ENCODE measurements at regions not wholly inside any gene's neighbourhood (a gene's known extent, or its start where the extent isn't known, plus 50 kb on each side); places are given as distances from the start of the nearest gene placed in this dataset.
"Not testable (repeated sequence)": the region's sequence is repeated elsewhere in the genome, so short reads cannot be mapped to it uniquely, and the experiment has no call there.

DNA sequence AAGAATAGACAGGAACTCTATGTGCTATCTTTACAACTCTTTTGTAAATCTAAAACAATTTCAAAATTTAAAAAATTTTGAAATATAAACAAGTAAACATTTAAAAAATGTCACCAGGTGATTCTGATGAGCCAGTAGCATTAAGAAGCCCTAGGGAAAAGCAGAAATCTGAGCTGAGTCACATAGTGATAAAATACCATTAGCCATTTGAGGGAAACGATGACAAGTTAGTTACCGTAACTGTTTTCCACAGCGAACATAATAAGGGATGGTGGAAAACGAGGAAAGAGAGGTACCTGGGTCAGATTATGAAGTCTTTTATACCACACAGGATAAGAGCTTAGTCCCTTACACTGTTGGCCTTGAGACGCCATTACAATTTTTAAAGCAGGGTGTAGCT lies 55.5 kb downstream of the PRR15 start:
- Histone ChIP-seq H3K4me3 (no peak overlapping the region), H3K4me1 (replicated peaks in 1 of 2) (peaks cover 6 to 15% of the 10 kb centered on the region in 2 donors), H3K27ac (no peak overlapping the region)
- WGBS, 10 experiments, result 68 to 100% (median 89%) methylated on average over 2 to 5 of the region's 5 CpGs; no CpG with 5 or more reads in 1 of the 10 experiments
- in situ Hi-C loops (cut with MboI; ENCODE audit: low pct_unique_long_range_greater_than_20kb in 2 of 9, low sequenced_read_pairs in 9 of 9, unreplicated experiment in 9 of 9), result no loop called here
- ATAC-seq (replicated peaks in 6 of 8), result no peak

DNA sequence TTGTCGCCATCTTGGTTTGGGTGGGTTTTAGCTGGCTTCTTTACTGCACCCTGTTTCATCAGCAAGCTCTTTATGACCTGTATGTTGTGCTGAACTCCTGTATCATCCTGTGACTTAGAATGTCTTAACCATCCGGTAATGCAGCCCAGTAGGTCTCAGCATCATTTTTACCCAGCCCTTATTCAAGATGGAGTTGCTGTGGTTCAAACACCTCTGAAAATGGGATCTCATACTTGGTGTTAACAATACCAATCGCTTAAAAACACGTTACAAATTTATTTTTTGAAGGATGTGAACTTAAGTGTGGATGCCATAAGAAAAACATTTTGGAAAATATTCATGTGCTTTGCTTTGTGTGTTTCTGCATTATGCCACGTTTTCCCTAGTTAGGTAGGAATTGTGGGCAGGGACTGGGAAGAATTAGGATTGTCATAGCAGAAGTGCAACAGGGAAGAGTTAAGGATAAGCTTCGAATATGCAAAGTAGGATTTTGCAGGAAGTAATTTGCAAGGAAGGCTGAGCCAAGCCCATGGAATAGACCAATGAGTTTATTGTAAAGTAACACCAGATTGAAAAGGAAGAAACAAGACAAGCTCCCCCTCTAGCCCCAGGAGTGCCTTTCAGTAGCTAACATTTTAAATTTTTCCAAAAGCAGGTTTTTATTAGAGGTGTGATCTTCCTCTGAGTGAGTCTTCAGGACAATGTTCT lies 56.4 kb downstream of the PRR15 start:
- Histone ChIP-seq H3K4me1 (replicated peaks in 1 of 2) (peaks cover 6 to 15% of the 10 kb centered on the region in 2 donors), H3K4me3 (no peak overlapping the region), H3K27ac (no peak overlapping the region)
- WGBS, 10 experiments, result 35 to 100% (median 57%) methylated on average over 1 to 6 of the region's 6 CpGs
- peak in 3 of 8 experiments; percentile 24 to 56 (median 28) for ATAC-seq (replicated peaks in 6 of 8)
- in situ Hi-C loops (cut with MboI; ENCODE audit: low pct_unique_long_range_greater_than_20kb in 2 of 9, low sequenced_read_pairs in 9 of 9, unreplicated experiment in 9 of 9), result no loop called here

DNA sequence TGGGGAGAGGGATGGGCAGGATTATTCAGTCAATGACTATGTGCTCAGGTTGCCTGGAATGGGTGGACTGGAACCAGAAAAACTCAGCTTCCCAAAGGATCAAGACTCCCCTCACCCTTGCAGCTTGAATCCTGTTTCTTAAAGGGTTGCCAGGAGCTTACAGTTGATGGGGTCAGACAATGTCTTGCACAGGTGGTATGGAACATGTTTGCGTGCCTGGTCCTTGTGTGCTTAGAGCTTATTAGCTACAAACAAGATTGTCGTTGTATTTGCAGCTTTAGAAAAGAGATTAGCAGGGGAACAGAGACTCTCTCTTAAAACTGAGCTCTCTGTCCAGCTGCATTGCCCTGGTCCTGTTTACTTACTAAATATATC lies 56.9 kb downstream of the PRR15 start:
- Histone ChIP-seq H3K4me1 (replicated peaks in 1 of 2) (peaks cover 6 to 15% of the 10 kb centered on the region in 2 donors), H3K27ac (no peak overlapping the region), H3K4me3 (no peak overlapping the region)
- in situ Hi-C loops (cut with MboI; ENCODE audit: low pct_unique_long_range_greater_than_20kb in 2 of 9, low sequenced_read_pairs in 9 of 9, unreplicated experiment in 9 of 9), result no loop called here
- ATAC-seq (replicated peaks in 6 of 8), result peak in 2 of 8 experiments; percentile 6 to 8
- 60 to 100% (median 85%) methylated on average over 1 to 2 of the region's 2 CpGs; no CpG with 5 or more reads in 1 of the 10 experiments for WGBS, 10 experiments

DNA sequence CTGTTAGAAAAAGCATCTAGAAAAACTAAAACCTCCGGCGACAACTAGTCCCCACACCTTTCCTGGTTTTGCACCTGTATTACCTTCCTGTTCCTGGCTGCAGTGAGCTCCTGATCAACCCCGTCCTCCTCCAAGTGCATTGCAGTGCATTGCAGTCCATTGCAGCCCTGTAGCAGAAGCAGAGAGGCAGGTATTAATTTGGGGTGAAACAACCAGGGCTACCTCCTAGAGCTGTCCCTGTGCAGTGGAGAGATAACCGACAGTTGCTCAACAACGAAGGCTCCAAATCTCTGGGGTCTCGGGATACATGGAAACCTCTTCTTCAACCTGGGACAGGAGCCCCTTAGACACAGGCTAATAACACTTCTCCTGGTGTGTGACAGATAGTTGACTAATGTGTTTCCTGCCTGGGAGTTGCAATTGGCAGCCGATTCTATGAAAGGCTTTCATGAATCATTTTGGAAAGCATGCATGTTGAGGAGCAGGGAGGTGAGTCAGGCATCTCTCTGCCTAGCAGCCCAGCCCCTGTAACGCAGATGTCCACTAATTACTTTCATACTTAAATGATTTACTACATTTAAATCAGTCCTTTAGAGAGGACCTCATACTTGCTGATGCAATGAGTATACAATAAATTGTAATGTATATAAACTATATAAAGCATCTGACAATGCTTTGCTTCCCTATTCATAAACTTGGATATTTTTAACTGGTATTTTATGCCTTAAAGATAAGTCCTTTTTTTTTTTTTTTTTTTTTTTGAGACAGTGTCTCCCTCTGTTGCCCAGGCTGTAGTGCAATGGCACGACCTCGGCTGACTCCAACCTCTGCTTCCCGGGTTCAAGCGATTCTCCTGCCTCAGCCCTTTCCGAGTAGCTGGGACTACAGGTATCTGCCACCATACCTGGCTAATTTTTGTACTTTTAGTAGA lies 59.0 kb downstream of the PRR15 start:
- H3K4me3 ChIP-seq, result no peak overlapping the region
- H3K27ac ChIP-seq, result peak overlapping the region; percentile 63 to 74
- H3K4me1 ChIP-seq (replicated peaks in 1 of 2), result peaks cover 20 to 28% of the 10 kb centered on the region in 2 donors
- in situ Hi-C loops (cut with MboI; ENCODE audit: low pct_unique_long_range_greater_than_20kb in 2 of 9, low sequenced_read_pairs in 9 of 9, unreplicated experiment in 9 of 9), result no loop called here
- ATAC-seq (replicated peaks in 6 of 8), result peak; percentile 73 to 96 (median 94)
- 0 to 92% (median 62%) methylated on average over 2 to 13 of the region's 13 CpGs for WGBS, 10 experiments

DNA sequence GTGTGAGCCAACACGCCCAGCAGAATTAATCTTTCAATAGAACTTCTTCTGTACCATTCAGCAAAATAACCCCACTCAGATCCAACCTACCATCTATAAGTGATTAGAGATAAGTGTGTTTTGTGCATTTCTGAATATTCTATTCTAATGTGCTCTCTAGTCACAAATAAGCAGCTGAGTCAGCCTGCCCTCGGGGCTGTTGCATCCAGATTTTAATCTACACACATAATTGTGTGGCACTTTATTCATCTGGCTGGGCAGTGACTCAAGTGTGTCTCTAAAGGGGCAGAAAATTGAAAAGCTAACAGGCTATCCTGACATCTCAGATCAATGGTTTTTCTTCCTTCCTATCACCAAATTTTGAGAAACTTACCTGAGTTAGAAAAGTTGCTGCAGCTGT lies 60.3 kb downstream of the PRR15 start:
- H3K4me1 ChIP-seq (replicated peaks in 1 of 2), result peaks cover 22 to 31% of the 10 kb centered on the region in 2 donors
- in situ Hi-C loops (cut with MboI; ENCODE audit: low pct_unique_long_range_greater_than_20kb in 2 of 9, low sequenced_read_pairs in 9 of 9, unreplicated experiment in 9 of 9), result no loop called here
- ATAC-seq (replicated peaks in 6 of 8), result peak in 3 of 8 experiments; percentile 61 to 75 (median 69)
- H3K4me3 ChIP-seq, result no peak overlapping the region
- H3K27ac ChIP-seq, result no peak overlapping the region
- 0 to 83% (median 50%) methylated on average over 1 to 2 of the region's 2 CpGs; no CpG with 5 or more reads in 3 of the 10 experiments for WGBS, 10 experiments

DNA sequence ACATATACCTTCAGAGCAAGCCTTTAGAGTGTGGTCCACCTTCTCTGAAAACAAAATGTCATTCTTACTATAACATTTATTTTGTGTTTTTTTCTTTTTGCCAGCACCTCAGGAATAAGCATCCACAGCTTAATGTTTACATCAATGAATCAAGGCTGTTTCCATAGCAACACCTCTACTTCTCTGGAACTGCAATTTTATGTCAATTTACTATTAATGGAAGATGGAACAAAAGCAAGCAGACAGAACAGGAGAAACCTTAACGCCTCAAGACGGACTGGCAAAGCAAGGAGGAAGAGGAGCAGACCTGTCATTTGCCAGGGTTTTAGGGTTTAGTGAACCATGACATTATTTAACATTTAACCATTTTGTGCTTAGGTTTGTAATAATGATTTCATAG lies 63.1 kb downstream of the PRR15 start:
- Histone ChIP-seq H3K27ac (no peak overlapping the region), H3K4me3 (no peak overlapping the region), H3K4me1 (replicated peaks in 1 of 2) (peaks cover 22 to 31% of the 10 kb centered on the region in 2 donors)
- 0 to 100% (median 22%) methylated on average over 1 to 2 of the region's 2 CpGs; no CpG with 5 or more reads in 1 of the 10 experiments for WGBS, 10 experiments
- peak in 2 of 8 experiments; percentile 11 to 25 for ATAC-seq (replicated peaks in 6 of 8)
- in situ Hi-C loops (cut with MboI; ENCODE audit: low pct_unique_long_range_greater_than_20kb in 2 of 9, low sequenced_read_pairs in 9 of 9, unreplicated experiment in 9 of 9), result loop anchor here in 1 of 9 experiments (25.0 kb wide), 1 partner anchor 236 kb away; no protein-coding TSS in a partner anchor

DNA sequence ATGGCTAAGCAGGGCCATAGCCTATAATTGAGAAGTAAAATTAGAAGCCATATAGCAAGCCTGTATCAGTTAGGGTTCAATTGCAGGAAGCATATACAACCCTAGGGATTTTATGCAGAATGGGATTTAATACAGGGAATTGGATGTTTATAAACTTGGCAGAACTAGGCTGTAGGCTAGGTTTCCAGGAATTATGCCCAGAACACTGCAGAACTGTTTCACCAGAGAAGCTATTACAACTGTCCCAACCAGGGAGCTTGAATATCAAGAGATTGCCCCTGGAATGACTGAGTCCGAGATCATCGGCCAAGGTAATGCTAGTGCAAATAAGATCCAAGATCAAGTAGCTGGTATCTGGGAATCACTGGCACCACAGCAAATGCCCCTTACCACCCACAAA lies 64.0 kb downstream of the PRR15 start:
- H3K27ac ChIP-seq, result no peak overlapping the region
- no peak for ATAC-seq (replicated peaks in 6 of 8)
- no peak overlapping the region for H3K4me3 ChIP-seq
- peaks cover 19 to 23% of the 10 kb centered on the region in 2 donors for H3K4me1 ChIP-seq (replicated peaks in 1 of 2)
- in situ Hi-C loops (cut with MboI; ENCODE audit: low pct_unique_long_range_greater_than_20kb in 2 of 9, low sequenced_read_pairs in 9 of 9, unreplicated experiment in 9 of 9), result loop anchor here in 1 of 9 experiments (25.0 kb wide), 1 partner anchor 235 kb away; no protein-coding TSS in a partner anchor
- 20 to 100% (median 91%) methylated on average over 1 to 2 of the region's 2 CpGs; no CpG with 5 or more reads in 4 of the 10 experiments for WGBS, 10 experiments

DNA sequence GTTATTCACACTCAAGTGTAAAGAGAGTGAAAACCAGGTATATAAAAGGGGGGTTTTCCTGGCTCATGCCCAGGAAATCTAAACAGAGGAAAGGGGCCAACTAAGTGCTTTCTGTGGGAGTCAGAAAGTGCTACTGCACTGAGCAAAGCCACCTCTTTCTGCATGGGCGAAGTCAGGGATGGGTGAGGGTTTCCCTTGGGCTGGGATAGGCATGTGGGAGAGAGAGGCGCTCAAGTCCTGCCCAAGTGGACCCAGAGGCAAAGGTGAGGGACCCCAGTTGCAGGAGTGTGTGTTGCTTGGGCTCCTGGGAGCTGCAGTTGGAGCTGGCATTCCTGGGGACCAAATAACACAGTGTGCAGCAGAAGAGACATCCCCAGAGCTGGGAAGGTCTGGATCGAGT lies 65.9 kb downstream of the PRR15 start:
- peaks cover 16% of the 10 kb centered on the region in 2 donors for H3K4me1 ChIP-seq (replicated peaks in 1 of 2)
- H3K27ac ChIP-seq, result no peak overlapping the region
- 83 to 100% (median 92%) methylated on average over 1 to 2 of the region's 3 CpGs; no CpG with 5 or more reads in 6 of the 10 experiments for WGBS, 10 experiments
- ATAC-seq (replicated peaks in 6 of 8), result no peak
- in situ Hi-C loops (cut with MboI; ENCODE audit: low pct_unique_long_range_greater_than_20kb in 2 of 9, low sequenced_read_pairs in 9 of 9, unreplicated experiment in 9 of 9), result loop anchor here in 1 of 9 experiments (25.0 kb wide), 1 partner anchor 233 kb away; no protein-coding TSS in a partner anchor
- no peak overlapping the region for H3K4me3 ChIP-seq

DNA sequence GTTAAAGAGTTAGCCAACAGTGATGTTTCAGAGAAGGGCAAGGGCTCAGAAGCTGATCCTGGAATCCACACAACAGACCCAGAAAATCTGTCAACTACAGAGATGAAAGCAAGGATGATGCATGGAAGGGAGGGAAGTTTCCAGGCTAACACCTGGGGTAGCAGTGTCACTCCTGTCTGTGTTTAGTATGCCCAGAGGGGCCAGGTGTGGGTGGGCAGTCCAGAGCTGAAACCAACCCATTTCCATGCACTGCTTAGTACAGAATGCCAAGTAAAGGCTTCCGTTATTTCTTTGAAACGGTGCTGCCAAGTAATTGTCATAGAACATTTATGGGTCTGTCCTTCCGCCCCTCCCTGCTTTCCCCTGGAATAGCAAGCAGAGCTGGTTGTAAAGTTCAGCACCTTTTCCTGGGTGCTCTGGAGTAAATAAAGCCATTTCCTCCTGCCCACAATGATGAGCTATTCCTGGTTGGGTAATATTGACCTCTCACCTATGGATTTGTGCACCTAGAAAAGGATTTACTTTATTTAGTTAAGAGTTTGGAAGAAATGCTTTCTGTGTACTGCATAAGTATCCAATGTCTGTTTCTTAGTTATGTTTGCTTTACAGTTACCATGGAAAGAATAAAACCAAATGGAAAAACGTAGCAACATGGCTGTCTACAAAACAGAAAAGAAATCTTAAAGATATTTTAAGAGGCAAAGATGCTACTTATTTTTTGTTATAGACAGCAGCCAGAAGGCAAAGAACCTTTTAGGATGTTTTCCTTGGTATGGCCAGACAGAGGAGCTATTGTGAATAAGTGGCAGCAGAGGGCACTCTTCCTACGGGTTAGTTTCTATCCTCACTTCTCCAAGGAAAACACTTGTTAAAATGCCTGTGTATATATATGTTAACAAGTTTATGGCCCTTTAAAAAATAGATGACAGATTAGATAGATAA lies 71.7 kb downstream of the PRR15 start:
- H3K4me3 ChIP-seq; H3K27ac ChIP-seq; H3K4me1 ChIP-seq (replicated peaks in 1 of 2): not testable (repeated sequence)
- in situ Hi-C loops (cut with MboI; ENCODE audit: low pct_unique_long_range_greater_than_20kb in 2 of 9, low sequenced_read_pairs in 9 of 9, unreplicated experiment in 9 of 9), result loop anchor here in 1 of 9 experiments (25.0 kb wide), 1 partner anchor 227 kb away; no protein-coding TSS in a partner anchor
- 0 to 44% (median 14%) methylated on average over 2 to 3 of the region's 5 CpGs; no CpG with 5 or more reads in 1 of the 10 experiments for WGBS, 10 experiments
- ATAC-seq (replicated peaks in 6 of 8), result peak in 7 of 8 experiments; percentile 30 to 89 (median 69)

DNA sequence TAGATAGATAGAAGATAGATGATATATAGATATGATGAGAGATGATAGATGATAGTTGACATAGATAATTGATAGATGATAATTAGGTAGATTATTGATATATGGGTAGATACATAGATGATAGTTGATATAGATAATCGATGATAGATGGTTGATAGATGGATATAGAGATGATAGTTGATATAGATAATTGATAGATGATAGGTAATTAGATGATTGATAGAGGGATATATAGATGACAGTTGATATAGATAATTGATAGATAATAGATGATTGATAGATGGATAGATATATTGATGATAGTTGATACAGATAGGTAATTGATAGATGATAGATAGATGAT lies 72.3 kb downstream of the PRR15 start:
- ATAC-seq (replicated peaks in 6 of 8), result no peak
- H3K27ac ChIP-seq, result no peak overlapping the region
- in situ Hi-C loops (cut with MboI; ENCODE audit: low pct_unique_long_range_greater_than_20kb in 2 of 9, low sequenced_read_pairs in 9 of 9, unreplicated experiment in 9 of 9), result loop anchor here in 1 of 9 experiments (25.0 kb wide), 1 partner anchor 226 kb away; no protein-coding TSS in a partner anchor
- H3K4me3 ChIP-seq, result no peak overlapping the region
- peaks cover 3 to 8% of the 10 kb centered on the region in 2 donors for H3K4me1 ChIP-seq (replicated peaks in 1 of 2)
- WGBS, 10 experiments, result 44 to 90% (median 60%) methylated on average over 1 of the region's 1 CpG; no CpG with 5 or more reads in 1 of the 10 experiments

DNA sequence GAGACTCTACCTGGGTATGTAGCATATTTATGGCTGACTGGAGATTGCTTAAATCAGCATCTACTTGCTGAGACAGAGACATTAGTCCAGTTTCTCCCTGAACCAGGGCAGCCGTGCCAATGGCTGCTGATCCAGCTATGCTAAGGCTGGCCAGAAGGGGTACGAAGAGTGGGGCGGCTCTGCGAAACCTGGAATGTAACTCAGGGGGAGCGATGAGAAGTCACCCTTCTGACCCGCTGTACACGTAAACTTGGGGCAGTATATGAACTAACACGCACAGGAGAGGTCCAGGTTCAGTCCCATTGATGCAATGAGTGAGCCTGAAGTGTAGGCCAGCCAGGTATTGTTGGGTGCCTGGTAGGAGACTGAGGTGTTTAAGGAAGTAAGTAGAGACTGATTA lies 73.7 kb downstream of the PRR15 start:
- in situ Hi-C loops (cut with MboI; ENCODE audit: low pct_unique_long_range_greater_than_20kb in 2 of 9, low sequenced_read_pairs in 9 of 9, unreplicated experiment in 9 of 9), result loop anchor here in 1 of 9 experiments (25.0 kb wide), 1 partner anchor 225 kb away; no protein-coding TSS in a partner anchor
- no peak for ATAC-seq (replicated peaks in 6 of 8)
- WGBS, 10 experiments, result 96 to 100% (median 100%) methylated on average over 1 to 7 of the region's 8 CpGs; no CpG with 5 or more reads in 4 of the 10 experiments
- Histone ChIP-seq H3K4me3 (no peak overlapping the region), H3K27ac (no peak overlapping the region), H3K4me1 (replicated peaks in 1 of 2) (peaks cover 3 to 8% of the 10 kb centered on the region in 2 donors)

DNA sequence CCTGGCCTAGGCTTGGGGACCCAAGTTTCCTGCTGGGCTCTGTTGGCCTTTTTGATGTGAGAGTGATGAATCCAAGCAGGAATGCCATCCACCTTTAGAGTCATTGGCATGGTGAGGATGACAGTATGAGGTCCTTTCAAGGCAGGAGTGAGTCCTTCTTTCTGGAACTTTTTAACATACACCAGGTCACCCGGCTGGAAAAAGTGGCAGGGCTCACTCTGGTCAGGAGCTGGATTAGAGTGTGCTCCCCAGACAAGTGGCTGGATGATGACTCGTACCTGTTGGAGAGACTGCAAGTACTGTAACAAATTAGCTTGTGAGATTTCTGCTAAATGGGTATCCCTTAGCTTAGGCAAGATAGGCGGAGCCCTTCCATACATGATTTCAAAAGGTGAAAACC lies 75.2 kb downstream of the PRR15 start:
- 83 to 100% (median 92%) methylated on average over 1 to 3 of the region's 3 CpGs; no CpG with 5 or more reads in 5 of the 10 experiments for WGBS, 10 experiments
- not testable (repeated sequence) for H3K27ac ChIP-seq; ATAC-seq (replicated peaks in 6 of 8); H3K4me3 ChIP-seq
- H3K4me1 ChIP-seq (replicated peaks in 1 of 2), result peaks cover 3 to 11% of the 10 kb centered on the region in 2 donors
- in situ Hi-C loops (cut with MboI; ENCODE audit: low pct_unique_long_range_greater_than_20kb in 2 of 9, low sequenced_read_pairs in 9 of 9, unreplicated experiment in 9 of 9), result loop anchor here in 1 of 9 experiments (25.0 kb wide), 1 partner anchor 223 kb away; no protein-coding TSS in a partner anchor
